ENCODE measurements at regions not wholly inside any gene's neighbourhood (a gene's known extent, or its start where the extent isn't known, plus 50 kb on each side); places are given as distances from the start of the nearest gene placed in this dataset.

GRCh38 chrX:44025555-44025954, 52.4 kb upstream of the NDP start:
- no peak overlapping the region for H3K27ac ChIP-seq (ENCODE audit: insufficient read length, low read depth, low read length)
- WGBS (ENCODE audit: extremely low coverage, insufficient read length, low lambda C conversion rate), result no CpG with 5 or more reads among the region's 1 CpG
- H3K27ac Mint-ChIP-seq, result no peak overlapping the region

More at GRCh38 chrX:44025555-44025954, 52.4 kb upstream of the NDP start:
- no peak overlapping the region for H2BK15ac ChIP-seq (ENCODE audit: low read depth, low read length)
- no peak overlapping the region for H2BK5ac ChIP-seq (ENCODE audit: insufficient read length, low read length)
- no peaks in the 10 kb centered on the region for H3K4me1 ChIP-seq (ENCODE audit: insufficient read depth, low read length)
- H3K23me2 ChIP-seq (ENCODE audit: insufficient read length, low read depth, low read length, poor library complexity, severe bottlenecking), result no peaks in the 10 kb centered on the region
- no peak overlapping the region for H3K4me2 ChIP-seq (ENCODE audit: insufficient read depth, insufficient read length, low read length)
- H3K9ac ChIP-seq (ENCODE audit: extremely low read depth, insufficient read length, low read length), result no peak overlapping the region
- DNase-seq, result no peak
- peaks cover 44% of the 10 kb centered on the region for H3K9me3 ChIP-seq (ENCODE audit: control insufficient read depth, low read depth, low read length)
- Mint-ChIP-seq H3K27me3 (ENCODE audit: low read depth) (no peaks in the 10 kb centered on the region; the same call in 1 of the 2 replicates), H3K4me3 (no peak overlapping the region), H3K9me3 (peaks cover 53 to 64% of the 10 kb centered on the region in 2 experiments), H3K36me3 (ENCODE audit: insufficient read depth in 1 of 3, low read depth in 3 of 3) (no peaks in the 10 kb centered on the region; a peak in 2 of 7 replicates), H3K4me1 (peaks cover 10 to 14% of the 10 kb centered on the region in 2 experiments; a peak in 3 of 4 replicates)
- no peak overlapping the region for H4K5ac ChIP-seq (ENCODE audit: insufficient read length, low read depth, low read length)
- H2AFZ ChIP-seq (ENCODE audit: low read length), result no peak overlapping the region
- H2BK20ac ChIP-seq (ENCODE audit: low read depth, low read length, poor library complexity, severe bottlenecking), result no peak overlapping the region
- H3K4ac ChIP-seq (ENCODE audit: low read depth, low read length), result no peak overlapping the region
- H2BK12ac ChIP-seq (ENCODE audit: insufficient read length, low read depth, low read length), result no peak overlapping the region
- no peaks in the 10 kb centered on the region for H3K79me2 ChIP-seq (ENCODE audit: insufficient read depth, low read length)
- H3K56ac ChIP-seq (ENCODE audit: insufficient read length, low read depth, low read length), result no peak overlapping the region
- no peaks in the 10 kb centered on the region for H3K79me1 ChIP-seq (ENCODE audit: insufficient read depth, low read depth, low read length, poor library complexity, severe bottlenecking)
- no peak for TF ChIP-seq CTCF (conservative IDR thresholded peaks at IDR 0.05)
- no peak overlapping the region for H2AK5ac ChIP-seq (ENCODE audit: insufficient read length, low read length)
- H3K18ac ChIP-seq (ENCODE audit: insufficient read length, low read depth, low read length), result no peak overlapping the region
- H4K91ac ChIP-seq (ENCODE audit: insufficient read length, low read depth, low read length), result no peak overlapping the region
- H3K23ac ChIP-seq (ENCODE audit: insufficient read length, low read depth, low read length), result no peak overlapping the region
- no peaks in the 10 kb centered on the region for H4K20me1 ChIP-seq (ENCODE audit: control insufficient read depth, insufficient read depth, insufficient read length)
- no peak overlapping the region for H3K14ac ChIP-seq (ENCODE audit: insufficient read depth, low read length)
- H3T11ph ChIP-seq (ENCODE audit: low read length), result no peak overlapping the region
- no peak overlapping the region for H2BK120ac ChIP-seq (ENCODE audit: low read depth, low read length, poor library complexity, severe bottlenecking)
- H3K27me3 ChIP-seq (ENCODE audit: insufficient read depth, low read length), result no peaks in the 10 kb centered on the region
- no peak overlapping the region for H4K8ac ChIP-seq (replicated peaks; ENCODE audit: insufficient read length, low read depth, low read length)
